SK-N-SH (cell line): ENCODE measurements at regions not wholly inside any gene's neighbourhood (a gene's known extent, or its start where the extent isn't known, plus 50 kb on each side); places are given as distances from the start of the nearest gene placed in this dataset.

Experiments
- FOXM1 ChIP-seq: IDR thresholded peaks from 2 replicates; pipeline ENCODE4 v1.4.0; 2012; ENCODE audit warnings: low read depth, mild to moderate bottlenecking
- GATA2 ChIP-seq: sonication (generic); formaldehyde crosslinking; IDR thresholded peaks from 2 replicates; pipeline ENCODE4 v1.5.0; 2020; ENCODE audit warnings: mild to moderate bottlenecking, missing genetic modification reagents
- MEF2A ChIP-seq: IDR thresholded peaks from 2 replicates; pipeline ENCODE4 v1.4.0; 2012; ENCODE audit warnings: low read depth, borderline replicate concordance
- RFX5 ChIP-seq: IDR thresholded peaks from 2 replicates; pipeline ENCODE4 v1.6.1; 2012; ENCODE audit warnings: mild to moderate bottlenecking, improper control_type of control experiment, low read length
- TAF1 ChIP-seq: IDR thresholded peaks from 2 replicates; pipeline ENCODE4 v1.6.1; 2012; ENCODE audit warnings: low read depth, mild to moderate bottlenecking, low read length, moderate library complexity, borderline replicate concordance
- TCF12 ChIP-seq: IDR thresholded peaks from 2 replicates; pipeline ENCODE4 v1.4.0; 2012
- TF ChIP-seq, protein P1 (sequence below): fragments of 200-600 bp; sonication (generic); IDR thresholded peaks from 2 replicates; pipeline ENCODE4 v1.6.1; 2017; ENCODE audit warnings: antibody characterized with exemption, mild to moderate bottlenecking, moderate library complexity
- TF ChIP-seq, protein P2 (sequence below): IDR thresholded peaks from 2 replicates; pipeline ENCODE4 v1.4.0; 2012; ENCODE audit warnings: low read depth

DNA sequence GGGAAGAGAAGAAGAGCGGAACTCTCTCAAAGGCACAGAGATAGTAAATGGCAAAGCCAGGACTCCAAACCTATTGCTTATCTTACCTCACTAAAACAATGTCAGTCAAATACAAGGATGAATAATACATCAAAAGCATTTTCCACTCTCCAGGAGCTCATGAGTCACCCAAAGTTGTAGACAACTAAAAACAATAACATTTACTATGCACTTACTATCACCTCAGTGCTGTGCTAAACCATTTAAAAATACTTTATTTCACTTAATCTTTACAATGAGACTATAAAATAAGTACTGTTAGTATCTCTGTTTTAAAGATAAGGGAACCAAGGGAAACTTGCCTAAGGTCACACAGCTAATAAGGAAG lies 163.2 kb upstream of the SPANXC start:
- TF ChIP-seq, protein P1, sequence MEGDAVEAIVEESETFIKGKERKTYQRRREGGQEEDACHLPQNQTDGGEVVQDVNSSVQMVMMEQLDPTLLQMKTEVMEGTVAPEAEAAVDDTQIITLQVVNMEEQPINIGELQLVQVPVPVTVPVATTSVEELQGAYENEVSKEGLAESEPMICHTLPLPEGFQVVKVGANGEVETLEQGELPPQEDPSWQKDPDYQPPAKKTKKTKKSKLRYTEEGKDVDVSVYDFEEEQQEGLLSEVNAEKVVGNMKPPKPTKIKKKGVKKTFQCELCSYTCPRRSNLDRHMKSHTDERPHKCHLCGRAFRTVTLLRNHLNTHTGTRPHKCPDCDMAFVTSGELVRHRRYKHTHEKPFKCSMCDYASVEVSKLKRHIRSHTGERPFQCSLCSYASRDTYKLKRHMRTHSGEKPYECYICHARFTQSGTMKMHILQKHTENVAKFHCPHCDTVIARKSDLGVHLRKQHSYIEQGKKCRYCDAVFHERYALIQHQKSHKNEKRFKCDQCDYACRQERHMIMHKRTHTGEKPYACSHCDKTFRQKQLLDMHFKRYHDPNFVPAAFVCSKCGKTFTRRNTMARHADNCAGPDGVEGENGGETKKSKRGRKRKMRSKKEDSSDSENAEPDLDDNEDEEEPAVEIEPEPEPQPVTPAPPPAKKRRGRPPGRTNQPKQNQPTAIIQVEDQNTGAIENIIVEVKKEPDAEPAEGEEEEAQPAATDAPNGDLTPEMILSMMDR, result no peak
- TF ChIP-seq MEF2A (no peak), RFX5 (no peak), TAF1 (no peak), FOXM1 (no peak), TCF12 (no peak), GATA2 (CRISPR knock-in tag) (no peak)
- TF ChIP-seq, protein P2, sequence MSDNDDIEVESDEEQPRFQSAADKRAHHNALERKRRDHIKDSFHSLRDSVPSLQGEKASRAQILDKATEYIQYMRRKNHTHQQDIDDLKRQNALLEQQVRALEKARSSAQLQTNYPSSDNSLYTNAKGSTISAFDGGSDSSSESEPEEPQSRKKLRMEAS, result no peak
